Osteocyte (in vitro differentiated cells): ENCODE measurements at regions not wholly inside any gene's neighbourhood (a gene's known extent, or its start where the extent isn't known, plus 50 kb on each side); places are given as distances from the start of the nearest gene placed in this dataset.

ENCODE experiments used
- DNase-seq: peaks from one replicate; pipeline ENCODE4 v3.0.0; 2021; ENCODE audit warnings: mixed read lengths; ENCODE audit not compliant: unreplicated experiment; ENCODE audit errors: extremely low spot score
- H3K27ac Mint-ChIP-seq: one replicate; pipeline ENCODE4 v1.8.0; 2021; ENCODE audit warnings: mild to moderate bottlenecking, mixed read lengths; ENCODE audit not compliant: unreplicated experiment
- H3K27me3 Mint-ChIP-seq: one replicate; pipeline ENCODE4 v1.8.0; 2021; ENCODE audit warnings: mixed read lengths; ENCODE audit not compliant: unreplicated experiment
- H3K36me3 Mint-ChIP-seq: one replicate; pipeline ENCODE4 v1.8.0; 2021; ENCODE audit warnings: mixed read lengths; ENCODE audit not compliant: unreplicated experiment
- H3K4me1 Mint-ChIP-seq: one replicate; pipeline ENCODE4 v1.8.0; 2021; ENCODE audit warnings: mixed read lengths; ENCODE audit not compliant: unreplicated experiment
- H3K4me3 Mint-ChIP-seq: one replicate; pipeline ENCODE4 v1.8.0; 2021; ENCODE audit warnings: mild to moderate bottlenecking, moderate library complexity, mixed read lengths; ENCODE audit not compliant: unreplicated experiment
- H3K9me3 Mint-ChIP-seq: one replicate; pipeline ENCODE4 v1.8.0; 2021; ENCODE audit warnings: mixed read lengths; ENCODE audit not compliant: unreplicated experiment
- TF ChIP-seq, protein P1 (sequence below): fragments of 200-600 bp; sonication (generic); IDR thresholded peaks from 2 replicates; pipeline ENCODE4 v1.5.0; 2021; ENCODE audit warnings: antibody characterized with exemption, mild to moderate bottlenecking, moderate library complexity

DNA sequence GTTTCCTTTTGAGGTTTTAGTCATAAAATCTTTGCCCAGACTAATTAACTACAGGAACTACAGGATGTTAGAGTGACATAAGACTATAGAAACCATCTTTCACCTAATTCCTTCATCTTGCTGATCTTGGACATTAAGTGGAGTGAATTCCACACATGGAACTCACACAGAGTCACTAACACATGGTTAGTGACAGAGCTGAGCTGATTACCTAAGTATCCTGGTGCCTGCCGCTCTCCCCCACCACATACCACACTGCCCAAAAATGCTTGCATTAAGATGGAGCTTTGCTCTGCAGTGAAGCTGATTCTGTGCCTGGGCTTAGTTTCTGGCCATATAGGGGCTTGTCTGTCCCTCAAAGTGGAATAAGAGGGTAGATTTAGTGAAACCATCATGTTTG is 332.9 kb upstream of the NT5C1B start:
- no peaks in the 10 kb centered on the region for H3K27me3 Mint-ChIP-seq
- H3K27ac Mint-ChIP-seq: no peak overlapping the region
- H3K4me3 Mint-ChIP-seq: no peak overlapping the region
- DNase-seq: no peak
- H3K36me3 Mint-ChIP-seq: no peaks in the 10 kb centered on the region
- no peaks in the 10 kb centered on the region for H3K9me3 Mint-ChIP-seq
- peaks cover 23% of the 10 kb centered on the region for H3K4me1 Mint-ChIP-seq
- TF ChIP-seq, protein P1, sequence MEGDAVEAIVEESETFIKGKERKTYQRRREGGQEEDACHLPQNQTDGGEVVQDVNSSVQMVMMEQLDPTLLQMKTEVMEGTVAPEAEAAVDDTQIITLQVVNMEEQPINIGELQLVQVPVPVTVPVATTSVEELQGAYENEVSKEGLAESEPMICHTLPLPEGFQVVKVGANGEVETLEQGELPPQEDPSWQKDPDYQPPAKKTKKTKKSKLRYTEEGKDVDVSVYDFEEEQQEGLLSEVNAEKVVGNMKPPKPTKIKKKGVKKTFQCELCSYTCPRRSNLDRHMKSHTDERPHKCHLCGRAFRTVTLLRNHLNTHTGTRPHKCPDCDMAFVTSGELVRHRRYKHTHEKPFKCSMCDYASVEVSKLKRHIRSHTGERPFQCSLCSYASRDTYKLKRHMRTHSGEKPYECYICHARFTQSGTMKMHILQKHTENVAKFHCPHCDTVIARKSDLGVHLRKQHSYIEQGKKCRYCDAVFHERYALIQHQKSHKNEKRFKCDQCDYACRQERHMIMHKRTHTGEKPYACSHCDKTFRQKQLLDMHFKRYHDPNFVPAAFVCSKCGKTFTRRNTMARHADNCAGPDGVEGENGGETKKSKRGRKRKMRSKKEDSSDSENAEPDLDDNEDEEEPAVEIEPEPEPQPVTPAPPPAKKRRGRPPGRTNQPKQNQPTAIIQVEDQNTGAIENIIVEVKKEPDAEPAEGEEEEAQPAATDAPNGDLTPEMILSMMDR: no peak

DNA sequence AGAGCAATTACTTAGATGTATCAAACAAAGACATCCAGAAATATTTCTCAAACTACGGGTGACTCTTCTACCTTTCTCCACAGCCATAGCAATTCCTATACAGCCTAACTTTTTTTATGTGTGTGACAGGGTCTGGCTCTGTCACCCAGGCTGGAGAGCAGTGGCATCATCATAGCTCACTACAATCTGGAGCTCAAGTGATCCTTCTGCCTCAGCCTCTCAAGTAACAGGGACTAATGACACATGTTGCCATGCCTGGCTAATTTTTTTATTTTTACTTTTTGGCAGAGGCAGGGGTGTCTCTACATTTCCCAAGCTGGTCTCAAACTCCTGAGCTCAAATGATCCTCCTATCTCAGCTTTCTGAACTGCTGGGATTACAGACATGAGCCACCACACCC is 328.9 kb upstream of the NT5C1B start:
- H3K36me3 Mint-ChIP-seq: no peaks in the 10 kb centered on the region
- DNase-seq: no peak
- H3K27me3 Mint-ChIP-seq: no peaks in the 10 kb centered on the region
- H3K4me3 Mint-ChIP-seq: no peak overlapping the region
- peaks cover 7% of the 10 kb centered on the region for H3K4me1 Mint-ChIP-seq
- no peaks in the 10 kb centered on the region for H3K9me3 Mint-ChIP-seq
- TF ChIP-seq, protein P1: no peak
- H3K27ac Mint-ChIP-seq: no peak overlapping the region

DNA sequence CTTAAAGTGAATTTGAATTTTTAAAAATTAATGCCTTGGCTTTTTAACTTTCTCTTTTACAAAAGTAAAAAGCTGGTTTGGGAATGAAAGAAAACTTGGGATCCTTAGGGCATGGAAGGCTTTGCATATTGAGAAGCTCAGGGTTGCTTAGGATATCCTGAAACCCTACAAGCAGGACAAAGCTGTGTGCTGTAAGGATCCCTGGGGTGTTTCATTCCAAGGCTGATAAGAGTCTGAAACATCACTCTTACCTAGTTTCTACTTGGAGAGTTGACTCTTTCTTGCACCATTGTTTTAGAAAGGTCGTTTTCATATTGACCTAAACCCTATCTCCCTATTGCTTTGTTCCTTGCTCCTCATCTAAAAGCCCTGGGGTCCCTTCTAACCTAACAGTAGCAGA is 325.9 kb upstream of the NT5C1B start:
- TF ChIP-seq, protein P1: no peak
- no peaks in the 10 kb centered on the region for H3K36me3 Mint-ChIP-seq
- no peak overlapping the region for H3K4me3 Mint-ChIP-seq
- H3K27ac Mint-ChIP-seq: no peak overlapping the region
- no peaks in the 10 kb centered on the region for H3K9me3 Mint-ChIP-seq
- no peaks in the 10 kb centered on the region for H3K27me3 Mint-ChIP-seq
- DNase-seq: no peak
- peaks cover 29% of the 10 kb centered on the region for H3K4me1 Mint-ChIP-seq

DNA sequence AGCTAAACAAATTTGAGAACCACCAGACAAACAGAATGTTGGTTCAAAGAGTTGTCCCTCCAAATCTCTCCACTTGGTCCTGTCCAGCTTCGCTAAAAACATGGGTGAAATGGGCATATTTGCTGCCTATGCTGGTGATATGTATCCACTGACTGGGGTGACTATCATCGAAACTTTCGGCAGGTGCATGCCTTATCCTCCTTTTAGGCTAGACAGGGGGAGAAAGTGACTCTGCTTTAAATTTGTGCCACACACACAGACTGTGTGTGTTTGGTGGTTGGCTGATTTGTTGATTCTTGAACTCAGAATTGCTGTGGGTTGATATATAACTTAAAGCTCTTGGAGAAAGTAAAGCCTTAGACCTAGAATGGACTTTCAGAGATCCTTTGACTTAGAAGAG is 324.1 kb upstream of the NT5C1B start:
- peaks cover 29% of the 10 kb centered on the region for H3K4me1 Mint-ChIP-seq
- no peak for DNase-seq
- H3K36me3 Mint-ChIP-seq: no peaks in the 10 kb centered on the region
- TF ChIP-seq, protein P1: no peak
- H3K9me3 Mint-ChIP-seq: no peaks in the 10 kb centered on the region
- H3K27ac Mint-ChIP-seq: no peak overlapping the region
- H3K4me3 Mint-ChIP-seq: no peak overlapping the region
- H3K27me3 Mint-ChIP-seq: no peaks in the 10 kb centered on the region

DNA sequence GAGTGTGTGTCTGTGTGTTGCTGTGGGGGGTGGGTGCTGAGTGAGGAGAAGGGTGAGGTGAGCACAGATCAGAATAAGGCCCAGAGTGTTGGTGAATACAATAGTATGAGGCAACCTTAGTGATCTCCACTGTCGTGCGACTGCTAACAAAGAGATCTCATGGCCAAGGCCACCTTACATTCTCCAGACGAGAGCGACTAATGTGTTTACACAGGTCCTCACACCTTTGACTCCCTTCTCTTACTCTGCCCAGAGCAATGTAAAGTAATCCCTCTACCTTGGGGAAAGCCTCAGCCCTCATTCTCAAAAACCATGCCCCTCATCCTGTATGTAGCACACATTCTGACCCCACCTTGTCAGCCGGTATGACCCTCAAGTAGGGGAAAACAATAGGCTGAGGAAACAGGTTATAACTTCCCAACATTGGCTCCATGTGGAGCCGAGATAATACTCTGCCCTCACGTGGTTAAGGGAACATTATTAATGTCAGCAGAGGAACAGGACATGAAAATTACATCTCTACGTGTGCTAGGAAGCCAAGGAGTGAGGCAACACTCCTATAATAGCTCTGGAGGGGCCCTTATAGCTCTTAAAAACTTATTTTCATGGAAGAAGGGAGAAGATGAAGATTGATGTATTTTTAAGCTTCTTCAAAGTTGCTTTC is 323.0 kb upstream of the NT5C1B start:
- Mint-ChIP-seq H3K4me3 (no peak overlapping the region), H3K27ac (peak overlapping the region; percentile 92), H3K27me3 (no peaks in the 10 kb centered on the region), H3K9me3 (no peaks in the 10 kb centered on the region), H3K4me1 (peaks cover 35% of the 10 kb centered on the region), H3K36me3 (no peaks in the 10 kb centered on the region)
- DNase-seq: no peak
- TF ChIP-seq, protein P1: no peak
